Kidney capillary endothelial cell (primary cell): ENCODE measurements at regions not wholly inside any gene's neighbourhood (a gene's known extent, or its start where the extent isn't known, plus 50 kb on each side); places are given as distances from the start of the nearest gene placed in this dataset.
"Not testable (repeated sequence)": the region's sequence is repeated elsewhere in the genome, so short reads cannot be mapped to it uniquely, and the experiment has no call there.

ENCODE experiments used
- DNase-seq: peaks from one replicate; pipeline ENCODE4 v3.0.0-alpha.2; 2018; ENCODE audit warnings: low spot score

- DNase-seq, result no peak
These were observed 117.2 kb upstream of the FGGY start for GRCh38 chr1:59179673-59180072.

GRCh38 chr1:59180735-59181134 lies 116.2 kb upstream of the FGGY start:
- DNase-seq, result no peak

- DNase-seq, result no peak
These were observed 113.1 kb upstream of the FGGY start for GRCh38 chr1:59183749-59184317.

- DNase-seq, result no peak
These were observed 112.5 kb upstream of the FGGY start for GRCh38 chr1:59184365-59184905.

- DNase-seq, result no peak
These were observed 111.6 kb upstream of the FGGY start for GRCh38 chr1:59185163-59185860.

GRCh38 chr1:59186656-59187055 lies 110.2 kb upstream of the FGGY start:
- no peak for DNase-seq

GRCh38 chr1:59188413-59189213 lies 108.3 kb upstream of the FGGY start:
- DNase-seq, result no peak

GRCh38 chr1:59193443-59194093 lies 103.3 kb upstream of the FGGY start:
- DNase-seq, result no peak

- no peak for DNase-seq
These were observed 102.3 kb upstream of the FGGY start for GRCh38 chr1:59194621-59195020.

- no peak for DNase-seq
These were observed 101.7 kb upstream of the FGGY start for GRCh38 chr1:59195151-59195550.

GRCh38 chr1:59198564-59198963 lies 98.3 kb upstream of the FGGY start:
- no peak for DNase-seq

- no peak for DNase-seq
These were observed 97.7 kb upstream of the FGGY start for GRCh38 chr1:59199147-59199546.

- no peak for DNase-seq
These were observed 97.0 kb upstream of the FGGY start for GRCh38 chr1:59199719-59200376.

- no peak for DNase-seq
These were observed 95.6 kb upstream of the FGGY start for GRCh38 chr1:59201341-59201740.

GRCh38 chr1:59202455-59202854 lies 94.4 kb upstream of the FGGY start:
- no peak for DNase-seq

- DNase-seq, result no peak
These were observed 92.9 kb upstream of the FGGY start for GRCh38 chr1:59204001-59204400.

GRCh38 chr1:59206616-59207015 lies 90.3 kb upstream of the FGGY start:
- DNase-seq, result not testable (repeated sequence)

- DNase-seq, result not testable (repeated sequence)
These were observed 86.5 kb upstream of the FGGY start for GRCh38 chr1:59210430-59210829.

GRCh38 chr1:59212706-59213105 lies 84.2 kb upstream of the FGGY start:
- no peak for DNase-seq

GRCh38 chr1:59214248-59215208 lies 82.4 kb upstream of the FGGY start:
- no peak for DNase-seq
